ENCODE measurements at regions not wholly inside any gene's neighbourhood (a gene's known extent, or its start where the extent isn't known, plus 50 kb on each side); places are given as distances from the start of the nearest gene placed in this dataset.

DNA sequence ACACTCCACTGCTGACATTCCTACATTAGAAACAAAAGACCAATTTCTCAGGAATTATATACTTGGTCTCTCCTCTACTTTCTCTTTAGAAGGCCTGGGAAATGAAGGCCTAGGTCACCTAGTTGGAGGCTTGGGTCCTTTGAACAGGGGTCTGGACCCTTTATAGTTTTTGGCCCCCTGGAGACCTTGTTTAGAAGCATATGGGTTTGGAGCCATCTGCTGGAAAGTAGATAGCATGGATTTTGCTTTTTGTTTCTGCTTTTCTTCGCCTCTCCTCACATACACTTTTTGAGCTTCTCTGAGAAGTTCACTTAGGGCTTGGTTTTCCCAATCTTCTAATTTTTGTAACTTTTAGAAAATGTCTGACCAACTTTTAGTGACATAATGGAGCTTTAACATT is 67.1 kb upstream of the CDK20 start:
- Histone ChIP-seq H3K9me3 (ENCODE audit: severe bottlenecking) (peaks cover 18% of the 10 kb centered on the region), H3K27ac (ENCODE audit: poor library complexity, severe bottlenecking) (no peak overlapping the region), H3K36me3 (ENCODE audit: low read depth) (no peaks in the 10 kb centered on the region), H3K4me3 (ENCODE audit: severe bottlenecking) (no peak overlapping the region), H3K4me1 (ENCODE audit: insufficient read depth, poor library complexity, severe bottlenecking) (no peaks in the 10 kb centered on the region), H3K27me3 (ENCODE audit: insufficient read depth, poor library complexity, severe bottlenecking) (no peaks in the 10 kb centered on the region)
- ATAC-seq (ENCODE audit: low read depth) (no peak), DNase-seq (ENCODE audit: low spot score) (no peak)
- TF ChIP-seq, protein P1, sequence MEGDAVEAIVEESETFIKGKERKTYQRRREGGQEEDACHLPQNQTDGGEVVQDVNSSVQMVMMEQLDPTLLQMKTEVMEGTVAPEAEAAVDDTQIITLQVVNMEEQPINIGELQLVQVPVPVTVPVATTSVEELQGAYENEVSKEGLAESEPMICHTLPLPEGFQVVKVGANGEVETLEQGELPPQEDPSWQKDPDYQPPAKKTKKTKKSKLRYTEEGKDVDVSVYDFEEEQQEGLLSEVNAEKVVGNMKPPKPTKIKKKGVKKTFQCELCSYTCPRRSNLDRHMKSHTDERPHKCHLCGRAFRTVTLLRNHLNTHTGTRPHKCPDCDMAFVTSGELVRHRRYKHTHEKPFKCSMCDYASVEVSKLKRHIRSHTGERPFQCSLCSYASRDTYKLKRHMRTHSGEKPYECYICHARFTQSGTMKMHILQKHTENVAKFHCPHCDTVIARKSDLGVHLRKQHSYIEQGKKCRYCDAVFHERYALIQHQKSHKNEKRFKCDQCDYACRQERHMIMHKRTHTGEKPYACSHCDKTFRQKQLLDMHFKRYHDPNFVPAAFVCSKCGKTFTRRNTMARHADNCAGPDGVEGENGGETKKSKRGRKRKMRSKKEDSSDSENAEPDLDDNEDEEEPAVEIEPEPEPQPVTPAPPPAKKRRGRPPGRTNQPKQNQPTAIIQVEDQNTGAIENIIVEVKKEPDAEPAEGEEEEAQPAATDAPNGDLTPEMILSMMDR (IDR thresholded peaks at IDR 0.05; ENCODE audit: poor library complexity, severe bottlenecking): peak; percentile 37

DNA sequence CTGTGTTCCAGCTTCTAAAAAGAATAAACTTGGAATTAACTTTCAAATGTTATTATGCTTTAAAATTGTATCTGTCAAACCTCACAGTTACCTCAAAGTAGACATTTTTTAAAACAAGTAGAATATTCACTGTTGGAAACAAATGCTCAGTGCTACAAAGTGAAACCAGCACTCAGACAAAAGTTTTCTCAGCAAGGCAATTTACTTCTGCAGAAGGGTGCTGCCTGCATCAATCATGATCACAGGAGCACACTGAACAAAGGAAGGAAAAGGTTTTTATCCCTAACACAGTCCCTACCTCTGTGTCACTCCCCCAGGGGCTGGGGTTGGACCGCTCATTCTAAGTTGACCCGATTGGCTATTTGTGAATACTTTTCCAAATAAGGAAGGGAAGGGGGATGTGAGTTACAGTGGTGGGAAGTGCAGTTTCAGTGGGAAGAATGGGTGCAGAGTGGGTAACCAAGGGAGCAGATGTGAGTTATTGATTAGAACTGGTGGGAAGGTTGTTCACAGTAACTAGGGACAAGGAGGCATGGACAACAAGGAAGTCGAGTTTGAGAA is 63.0 kb upstream of the CDK20 start:
- H3K27me3 ChIP-seq (ENCODE audit: insufficient read depth, poor library complexity, severe bottlenecking): no peaks in the 10 kb centered on the region
- no peak for DNase-seq (ENCODE audit: low spot score)
- ATAC-seq (ENCODE audit: low read depth): no peak
- peaks cover 9% of the 10 kb centered on the region for H3K9me3 ChIP-seq (ENCODE audit: severe bottlenecking)
- TF ChIP-seq, protein P1 (IDR thresholded peaks at IDR 0.05; ENCODE audit: poor library complexity, severe bottlenecking): no peak
- no peaks in the 10 kb centered on the region for H3K36me3 ChIP-seq (ENCODE audit: low read depth)
- no peak overlapping the region for H3K27ac ChIP-seq (ENCODE audit: poor library complexity, severe bottlenecking)
- H3K4me3 ChIP-seq (ENCODE audit: severe bottlenecking): no peak overlapping the region
- no peaks in the 10 kb centered on the region for H3K4me1 ChIP-seq (ENCODE audit: insufficient read depth, poor library complexity, severe bottlenecking)

DNA sequence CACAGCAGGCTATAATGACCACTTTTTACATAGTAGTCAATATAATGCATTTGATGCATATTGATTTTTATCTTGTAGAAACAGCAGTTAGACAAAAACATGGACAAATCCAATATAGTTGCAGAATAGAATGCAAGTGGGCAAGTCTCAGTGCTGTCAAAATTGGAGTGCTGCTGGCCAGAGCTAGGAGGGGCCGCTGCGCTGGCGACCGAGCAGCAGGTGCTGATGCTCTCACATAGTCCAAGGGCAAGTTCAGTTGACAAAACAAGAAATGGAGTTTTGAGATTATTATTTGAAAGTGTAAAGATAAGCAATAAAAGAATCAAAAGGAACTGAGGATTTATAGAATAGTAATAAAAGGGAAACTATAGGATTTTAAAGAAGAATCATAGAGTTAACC is 60.6 kb upstream of the CDK20 start:
- H3K4me1 ChIP-seq (ENCODE audit: insufficient read depth, poor library complexity, severe bottlenecking): no peaks in the 10 kb centered on the region
- DNase-seq (ENCODE audit: low spot score): no peak
- H3K27me3 ChIP-seq (ENCODE audit: insufficient read depth, poor library complexity, severe bottlenecking): no peaks in the 10 kb centered on the region
- H3K36me3 ChIP-seq (ENCODE audit: low read depth): no peaks in the 10 kb centered on the region
- no peak overlapping the region for H3K27ac ChIP-seq (ENCODE audit: poor library complexity, severe bottlenecking)
- H3K9me3 ChIP-seq (ENCODE audit: severe bottlenecking): peaks cover 9% of the 10 kb centered on the region
- TF ChIP-seq, protein P1 (IDR thresholded peaks at IDR 0.05; ENCODE audit: poor library complexity, severe bottlenecking): no peak
- H3K4me3 ChIP-seq (ENCODE audit: severe bottlenecking): no peak overlapping the region
- ATAC-seq (ENCODE audit: low read depth): no peak

DNA sequence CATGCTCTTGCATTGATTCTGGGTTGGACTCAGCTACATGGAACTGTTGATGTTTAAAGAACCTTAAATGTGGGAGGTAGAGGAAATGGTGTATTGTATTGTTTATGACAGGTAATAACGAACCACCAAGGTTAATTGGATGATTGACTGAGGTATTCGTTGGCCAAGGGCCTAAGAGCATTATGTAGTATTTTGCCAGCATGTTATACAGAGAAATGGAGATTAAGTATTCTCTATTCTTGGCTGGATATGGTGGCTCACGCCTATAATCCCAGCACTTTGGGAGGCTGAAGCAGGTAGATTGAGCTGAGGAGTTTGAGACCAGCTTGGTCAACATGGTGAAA is 59.0 kb upstream of the CDK20 start:
- no peak for DNase-seq (ENCODE audit: low spot score)
- TF ChIP-seq, protein P1 (IDR thresholded peaks at IDR 0.05; ENCODE audit: poor library complexity, severe bottlenecking): no peak
- H3K36me3 ChIP-seq (ENCODE audit: low read depth): no peaks in the 10 kb centered on the region
- H3K4me1 ChIP-seq (ENCODE audit: insufficient read depth, poor library complexity, severe bottlenecking): no peaks in the 10 kb centered on the region
- H3K4me3 ChIP-seq (ENCODE audit: severe bottlenecking): no peak overlapping the region
- H3K27me3 ChIP-seq (ENCODE audit: insufficient read depth, poor library complexity, severe bottlenecking): no peaks in the 10 kb centered on the region
- peaks cover 9% of the 10 kb centered on the region for H3K9me3 ChIP-seq (ENCODE audit: severe bottlenecking)
- ATAC-seq (ENCODE audit: low read depth): no peak
- no peak overlapping the region for H3K27ac ChIP-seq (ENCODE audit: poor library complexity, severe bottlenecking)

DNA sequence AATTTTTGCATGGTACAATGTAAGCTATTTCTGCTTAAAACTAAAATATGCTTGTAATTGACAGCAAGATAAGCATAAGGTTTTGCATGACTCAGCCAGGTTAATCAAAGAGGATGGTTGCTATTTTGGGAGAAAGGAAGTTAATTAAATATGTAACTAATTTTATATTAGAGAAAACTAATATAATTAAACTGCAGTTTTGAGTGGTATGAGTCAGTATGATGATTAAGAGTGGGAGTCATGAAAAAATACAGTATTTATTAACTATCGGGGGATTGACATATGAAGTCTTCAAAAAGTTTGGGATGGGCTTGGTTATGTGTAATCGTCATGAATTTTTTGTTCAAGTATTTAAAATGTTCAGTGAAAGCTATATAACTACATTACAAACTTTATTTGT is 54.0 kb upstream of the CDK20 start:
- DNase-seq (ENCODE audit: low spot score) (no peak), ATAC-seq (ENCODE audit: low read depth) (no peak)
- Histone ChIP-seq H3K27me3 (ENCODE audit: insufficient read depth, poor library complexity, severe bottlenecking) (no peaks in the 10 kb centered on the region), H3K36me3 (ENCODE audit: low read depth) (no peaks in the 10 kb centered on the region), H3K27ac (ENCODE audit: poor library complexity, severe bottlenecking) (no peak overlapping the region), H3K4me3 (ENCODE audit: severe bottlenecking) (no peak overlapping the region), H3K4me1 (ENCODE audit: insufficient read depth, poor library complexity, severe bottlenecking) (no peaks in the 10 kb centered on the region), H3K9me3 (ENCODE audit: severe bottlenecking) (no peaks in the 10 kb centered on the region)
- TF ChIP-seq, protein P1 (IDR thresholded peaks at IDR 0.05; ENCODE audit: poor library complexity, severe bottlenecking): no peak
